Hepatocyte (in vitro differentiated cells): ENCODE measurements at regions not wholly inside any gene's neighbourhood (a gene's known extent, or its start where the extent isn't known, plus 50 kb on each side); places are given as distances from the start of the nearest gene placed in this dataset.

ENCODE experiments used
- CTCF ChIP-seq: fragments of 200-600 bp; sonication (generic); IDR thresholded peaks from 2 replicates; pipeline ENCODE4 v1.5.1; 2016; ENCODE audit warnings: antibody characterized with exemption, mild to moderate bottlenecking; ENCODE audit not compliant: poor library complexity
- EZH2phosphoT487 ChIP-seq: fragments of 200-600 bp; sonication (generic); IDR thresholded peaks from one replicate; pipeline ENCODE4 v1.6.1; 2018; ENCODE audit warnings: antibody characterized with exemption, mild to moderate bottlenecking, low read depth, moderate library complexity; ENCODE audit not compliant: unreplicated experiment, severe bottlenecking

GRCh38 chr12:17982556-17982955, 107.4 kb downstream of the RERGL start:
- no peak for TF ChIP-seq CTCF
- TF ChIP-seq EZH2phosphoT487 = no peak
